Kidney capillary endothelial cell (primary cell): ENCODE measurements at regions not wholly inside any gene's neighbourhood (a gene's known extent, or its start where the extent isn't known, plus 50 kb on each side); places are given as distances from the start of the nearest gene placed in this dataset.
"Not testable (repeated sequence)": the region's sequence is repeated elsewhere in the genome, so short reads cannot be mapped to it uniquely, and the experiment has no call there.

Experiments
- DNase-seq: peaks from one replicate; pipeline ENCODE4 v3.0.0-alpha.2; 2018; ENCODE audit warnings: low spot score

GRCh38 chr6:27736686-27737085, 175.5 kb downstream of the OR2B2 start:
- DNase-seq = no peak

- no peak for DNase-seq
Measured at GRCh38 chr6:27728442-27728841, 183.8 kb downstream of the OR2B2 start.

GRCh38 chr6:27726619-27727023, 185.6 kb downstream of the OR2B2 start:
- DNase-seq = no peak

GRCh38 chr6:27720607-27721580, 191.3 kb downstream of the OR2B2 start:
- DNase-seq = peak; percentile 16

- not testable (repeated sequence) for DNase-seq
Measured at GRCh38 chr6:27719039-27719438, 193.2 kb downstream of the OR2B2 start.

GRCh38 chr6:27706431-27706830, 205.8 kb downstream of the OR2B2 start:
- no peak for DNase-seq

- DNase-seq = no peak
Measured at GRCh38 chr6:27700337-27700736, 211.9 kb downstream of the OR2B2 start.

- no peak for DNase-seq
Measured at GRCh38 chr6:27694547-27694874, 217.7 kb downstream of the OR2B2 start.

- DNase-seq = no peak
Measured at GRCh38 chr6:27693766-27694546, 218.2 kb downstream of the OR2B2 start.

GRCh38 chr6:27692133-27692532, 219.2 kb upstream of the ZNF184 start:
- DNase-seq = not testable (repeated sequence)

GRCh38 chr6:27688014-27688586, 215.2 kb upstream of the ZNF184 start:
- peak; percentile 77 for DNase-seq

GRCh38 chr6:27687154-27688013, 214.5 kb upstream of the ZNF184 start:
- peak; percentile 79 for DNase-seq

- DNase-seq = no peak
Measured at GRCh38 chr6:27685279-27685678, 212.4 kb upstream of the ZNF184 start.

GRCh38 chr6:27684264-27685211, 211.6 kb upstream of the ZNF184 start:
- peak; percentile 80 for DNase-seq

- DNase-seq = no peak
Measured at GRCh38 chr6:27679964-27680694, 207.2 kb upstream of the ZNF184 start.

GRCh38 chr6:27679308-27679963, 206.5 kb upstream of the ZNF184 start:
- no peak for DNase-seq

GRCh38 chr6:27678469-27678868, 205.6 kb upstream of the ZNF184 start:
- no peak for DNase-seq

- DNase-seq = no peak
Measured at GRCh38 chr6:27674882-27675281, 202.0 kb upstream of the ZNF184 start.

- peak; percentile 48 for DNase-seq
Measured at GRCh38 chr6:27672113-27672799, 199.4 kb upstream of the ZNF184 start.
